ENCODE measurements at regions not wholly inside any gene's neighbourhood (a gene's known extent, or its start where the extent isn't known, plus 50 kb on each side); places are given as distances from the start of the nearest gene placed in this dataset.

DNA sequence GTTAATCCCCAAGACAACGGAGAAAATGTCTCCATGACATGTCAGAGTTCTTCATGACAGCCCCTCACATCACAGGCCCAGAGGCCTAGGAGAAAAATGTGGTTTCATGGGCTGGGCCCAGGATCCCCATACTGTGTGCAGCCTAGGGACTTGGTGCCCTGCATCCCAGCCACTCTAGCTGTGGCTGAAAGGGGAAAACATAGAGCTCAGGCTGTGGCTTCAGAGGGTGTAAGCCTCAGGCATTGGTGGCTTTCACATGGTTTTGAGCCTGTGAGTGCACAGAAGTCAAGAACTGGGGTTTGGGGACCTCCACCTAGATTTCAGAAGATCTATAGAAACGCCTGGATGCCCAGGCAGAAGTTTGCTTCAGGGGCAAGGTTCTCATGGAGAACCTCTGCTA, 122.8 kb downstream of the FHL5 start:
- TF ChIP-seq CTCF (IDR thresholded peaks at IDR 0.05; ENCODE audit: low read depth, low read length, missing control alignments), result no peak
- no peak for DNase-seq (ENCODE audit: low read depth)

GRCh38 chr6:96683819-96684528, 121.0 kb downstream of the FHL5 start:
- no peak for DNase-seq (ENCODE audit: low read depth)
- no peak for TF ChIP-seq CTCF (IDR thresholded peaks at IDR 0.05; ENCODE audit: low read depth, low read length, missing control alignments)
- no peak overlapping the region for H3K4me3 ChIP-seq (ENCODE audit: low read depth, low read length)

More for the DNA sequence above, 122.8 kb downstream of the FHL5 start:
- H3K4me3 ChIP-seq (ENCODE audit: low read depth, low read length), result no peak overlapping the region

DNA sequence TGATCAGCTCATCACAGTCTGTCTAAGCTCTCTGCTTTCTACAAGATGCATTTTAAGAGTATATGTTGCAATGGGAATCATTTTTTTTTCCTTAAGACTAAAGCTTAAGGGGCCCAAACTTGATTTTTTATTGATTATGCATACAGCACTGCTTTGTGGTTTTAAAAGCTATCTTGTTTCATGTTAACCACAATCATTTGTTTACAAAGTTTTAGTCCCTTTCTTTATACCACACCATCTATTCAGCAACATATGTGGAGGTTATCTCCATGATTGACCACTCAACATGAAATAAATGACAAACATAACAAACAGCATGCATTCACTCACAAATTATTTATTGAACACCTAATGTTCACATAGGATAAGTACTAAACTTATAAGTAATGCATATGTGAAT, 119.1 kb downstream of the FHL5 start:
- TF ChIP-seq CTCF (IDR thresholded peaks at IDR 0.05; ENCODE audit: low read depth, low read length, missing control alignments), result no peak
- no peak for DNase-seq (ENCODE audit: low read depth)
- no peak overlapping the region for H3K4me3 ChIP-seq (ENCODE audit: low read depth, low read length)

GRCh38 chr6:96675597-96675996, 112.7 kb downstream of the FHL5 start:
- no peak overlapping the region for H3K4me3 ChIP-seq (ENCODE audit: low read depth, low read length)
- DNase-seq (ENCODE audit: low read depth), result no peak
- no peak for TF ChIP-seq CTCF (IDR thresholded peaks at IDR 0.05; ENCODE audit: low read depth, low read length, missing control alignments)

All from GM12864 (cell line).